Endodermal cell (in vitro differentiated cells): ENCODE measurements at regions not wholly inside any gene's neighbourhood (a gene's known extent, or its start where the extent isn't known, plus 50 kb on each side); places are given as distances from the start of the nearest gene placed in this dataset.
A peak's percentile ranks its signal among the peaks of the same experiment; 100 is the strongest.

ENCODE experiments used
- DNase-seq: peaks from one replicate; pipeline ENCODE4 v3.0.0-alpha.2; 2017
- H3K27ac ChIP-seq: 2 replicates; pipeline ENCODE4 v1.5.1; 2013; ENCODE audit warnings: mild to moderate bottlenecking, low read depth, low read length, moderate library complexity
- H3K27me3 ChIP-seq: 2 replicates; pipeline ENCODE4 v1.6.1; 2013; ENCODE audit warnings: mild to moderate bottlenecking, low read length, moderate library complexity; ENCODE audit not compliant: insufficient read depth, control insufficient read depth, poor library complexity, severe bottlenecking
- H3K36me3 ChIP-seq: 2 replicates; pipeline ENCODE4 v1.7.0; 2013; ENCODE audit warnings: mild to moderate bottlenecking, low read length, moderate library complexity; ENCODE audit not compliant: control insufficient read depth, insufficient read depth
- H3K4me1 ChIP-seq: one replicate; pipeline ENCODE4 v1.7.0; 2013; ENCODE audit warnings: low read length; ENCODE audit not compliant: control insufficient read depth, insufficient read depth
- H3K4me3 ChIP-seq: 2 replicates; pipeline ENCODE4 v1.5.1; 2013; ENCODE audit warnings: mild to moderate bottlenecking, low read length, moderate library complexity
- H3K9ac ChIP-seq: 2 replicates; pipeline ENCODE4 v1.6.1; 2013; ENCODE audit warnings: mild to moderate bottlenecking, low read length, moderate library complexity; ENCODE audit not compliant: poor library complexity, severe bottlenecking; ENCODE audit errors: extremely low read depth
- H3K9me3 ChIP-seq: 2 replicates; pipeline ENCODE4 v1.6.1; 2013; ENCODE audit warnings: mild to moderate bottlenecking, low read length, moderate library complexity; ENCODE audit not compliant: control insufficient read depth
- H3K27ac Mint-ChIP-seq: 2 replicates; pipeline ENCODE4 v1.8.0; 2020; ENCODE audit warnings: mixed read lengths
- H3K27me3 Mint-ChIP-seq: 2 replicates; pipeline ENCODE4 v1.8.0; 2021; ENCODE audit warnings: mild to moderate bottlenecking, mixed read lengths; ENCODE audit not compliant: insufficient read depth
- H3K36me3 Mint-ChIP-seq: 2 replicates; pipeline ENCODE4 v1.8.0; 2020; ENCODE audit warnings: low read depth, mixed read lengths
- H3K4me1 Mint-ChIP-seq: 2 replicates; pipeline ENCODE4 v1.8.0; 2020; ENCODE audit warnings: mixed read lengths
- H3K4me3 Mint-ChIP-seq: 2 replicates; pipeline ENCODE4 v1.8.0; 2020; ENCODE audit warnings: mild to moderate bottlenecking, moderate library complexity, mixed read lengths
- H3K9me3 Mint-ChIP-seq: 2 replicates; pipeline ENCODE4 v1.8.0; 2020; ENCODE audit warnings: mild to moderate bottlenecking, mixed read lengths
- WGBS, 2 experiments: methylation state at CpG; one replicate each; pipeline versions ENCODE4 v1.1.5 to v1.1.7; 2013; ENCODE audit warnings: missing lambda C conversion rate in 2 of 2, mixed read lengths in 1 of 2; ENCODE audit not compliant: insufficient coverage in 1 of 2, insufficient read length in 1 of 2; 5-methylcytosine and 5-hydroxymethylcytosine counted together
- TF ChIP-seq, protein P1 (sequence below): fragments of 200-600 bp; sonication (generic); conservative IDR thresholded peaks from 2 replicates; pipeline ENCODE4 v1.5.0; 2021; ENCODE audit warnings: antibody characterized with exemption, mild to moderate bottlenecking

DNA sequence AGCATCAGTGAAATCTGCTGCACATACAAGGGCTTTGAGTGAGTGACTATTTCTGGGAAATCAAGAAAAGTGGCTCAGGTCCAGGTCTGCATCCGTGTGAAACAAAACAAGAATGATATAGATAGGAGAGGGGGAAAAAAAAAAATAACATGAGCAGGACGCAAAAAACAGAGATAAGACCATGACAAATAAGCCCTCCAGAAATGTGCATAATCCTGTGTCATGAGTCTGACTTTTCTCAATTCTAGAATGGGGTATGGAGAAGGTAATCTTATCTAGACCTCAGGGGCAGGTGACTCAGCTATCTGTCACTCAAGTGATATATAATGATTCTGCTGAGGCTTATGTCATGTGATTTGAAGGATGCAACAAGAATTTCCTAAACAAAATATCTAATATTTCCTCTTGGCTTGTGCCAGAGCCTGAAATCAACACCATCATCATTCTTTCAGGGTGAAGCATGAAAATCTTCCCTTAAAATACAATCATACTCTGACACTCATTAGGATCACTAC lies 250.0 kb downstream of the PHLDA1 start:
- Mint-ChIP-seq H3K4me1 (peaks cover 19% of the 10 kb centered on the region), H3K27ac (no peak overlapping the region)

DNA sequence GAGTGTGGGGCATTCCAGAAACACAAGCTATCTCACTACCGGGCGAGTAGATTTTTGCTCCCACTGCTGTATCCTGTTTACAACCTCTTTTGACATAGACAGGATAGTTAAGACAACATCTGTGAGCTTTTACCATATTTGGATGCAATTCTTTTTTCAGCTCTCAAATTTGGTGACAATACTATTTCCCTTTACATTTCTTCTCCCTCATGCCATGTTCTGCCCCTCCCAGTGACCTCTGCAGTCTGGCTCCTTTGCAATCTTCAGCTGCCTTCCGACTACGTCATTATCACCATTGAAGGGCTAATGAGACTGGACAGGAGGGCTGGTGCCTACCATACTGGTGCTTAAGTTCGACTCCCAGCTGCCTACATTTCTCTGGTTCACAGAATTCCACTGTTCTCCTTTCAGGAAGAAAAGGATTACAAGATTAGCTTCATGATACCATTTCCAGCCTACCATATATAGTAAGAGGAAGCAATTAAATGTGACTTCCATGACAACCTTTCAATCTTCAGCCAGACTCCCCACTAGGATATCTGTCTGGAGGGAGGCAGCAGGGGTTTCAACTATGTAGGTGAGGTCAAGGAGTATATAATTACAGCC lies 251.6 kb downstream of the PHLDA1 start:
- H3K4me3 ChIP-seq: peak overlapping the region; percentile 47
- H3K36me3 ChIP-seq: no peaks in the 10 kb centered on the region
- H3K27me3 ChIP-seq: no peaks in the 10 kb centered on the region
- H3K4me1 ChIP-seq: peaks cover 5% of the 10 kb centered on the region
- WGBS, 2 experiments: 73 to 88% methylated on average over 4 to 5 of the region's 5 CpGs
- TF ChIP-seq, protein P1, sequence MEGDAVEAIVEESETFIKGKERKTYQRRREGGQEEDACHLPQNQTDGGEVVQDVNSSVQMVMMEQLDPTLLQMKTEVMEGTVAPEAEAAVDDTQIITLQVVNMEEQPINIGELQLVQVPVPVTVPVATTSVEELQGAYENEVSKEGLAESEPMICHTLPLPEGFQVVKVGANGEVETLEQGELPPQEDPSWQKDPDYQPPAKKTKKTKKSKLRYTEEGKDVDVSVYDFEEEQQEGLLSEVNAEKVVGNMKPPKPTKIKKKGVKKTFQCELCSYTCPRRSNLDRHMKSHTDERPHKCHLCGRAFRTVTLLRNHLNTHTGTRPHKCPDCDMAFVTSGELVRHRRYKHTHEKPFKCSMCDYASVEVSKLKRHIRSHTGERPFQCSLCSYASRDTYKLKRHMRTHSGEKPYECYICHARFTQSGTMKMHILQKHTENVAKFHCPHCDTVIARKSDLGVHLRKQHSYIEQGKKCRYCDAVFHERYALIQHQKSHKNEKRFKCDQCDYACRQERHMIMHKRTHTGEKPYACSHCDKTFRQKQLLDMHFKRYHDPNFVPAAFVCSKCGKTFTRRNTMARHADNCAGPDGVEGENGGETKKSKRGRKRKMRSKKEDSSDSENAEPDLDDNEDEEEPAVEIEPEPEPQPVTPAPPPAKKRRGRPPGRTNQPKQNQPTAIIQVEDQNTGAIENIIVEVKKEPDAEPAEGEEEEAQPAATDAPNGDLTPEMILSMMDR: no peak
- H3K4me3 Mint-ChIP-seq: no peak overlapping the region
- H3K27me3 Mint-ChIP-seq: peaks cover 2% of the 10 kb centered on the region
- H3K27ac ChIP-seq: no peak overlapping the region
- no peak overlapping the region for H3K9ac ChIP-seq
- DNase-seq: no peak
- H3K9me3 Mint-ChIP-seq: peaks cover 9% of the 10 kb centered on the region
- H3K9me3 ChIP-seq: peaks cover 13% of the 10 kb centered on the region
- peaks cover 19% of the 10 kb centered on the region for H3K4me1 Mint-ChIP-seq
- no peaks in the 10 kb centered on the region for H3K36me3 Mint-ChIP-seq
- H3K27ac Mint-ChIP-seq: no peak overlapping the region

More for the DNA sequence above, 250.0 kb downstream of the PHLDA1 start:
- DNase-seq: no peak
- H3K36me3 ChIP-seq: no peaks in the 10 kb centered on the region
- H3K4me1 ChIP-seq: no peaks in the 10 kb centered on the region
- peaks cover 9% of the 10 kb centered on the region for H3K9me3 Mint-ChIP-seq
- H3K9me3 ChIP-seq: peaks cover 13% of the 10 kb centered on the region
- no peaks in the 10 kb centered on the region for H3K36me3 Mint-ChIP-seq
- no peaks in the 10 kb centered on the region for H3K27me3 ChIP-seq
- no peak overlapping the region for H3K27ac ChIP-seq
- H3K4me3 ChIP-seq: peak overlapping the region; percentile 47
- 94% methylated on average over 2 of the region's 2 CpGs for WGBS, 2 experiments
- H3K27me3 Mint-ChIP-seq: peaks cover 2% of the 10 kb centered on the region
- H3K4me3 Mint-ChIP-seq: no peak overlapping the region
- H3K9ac ChIP-seq: no peak overlapping the region
- TF ChIP-seq, protein P1: no peak

DNA sequence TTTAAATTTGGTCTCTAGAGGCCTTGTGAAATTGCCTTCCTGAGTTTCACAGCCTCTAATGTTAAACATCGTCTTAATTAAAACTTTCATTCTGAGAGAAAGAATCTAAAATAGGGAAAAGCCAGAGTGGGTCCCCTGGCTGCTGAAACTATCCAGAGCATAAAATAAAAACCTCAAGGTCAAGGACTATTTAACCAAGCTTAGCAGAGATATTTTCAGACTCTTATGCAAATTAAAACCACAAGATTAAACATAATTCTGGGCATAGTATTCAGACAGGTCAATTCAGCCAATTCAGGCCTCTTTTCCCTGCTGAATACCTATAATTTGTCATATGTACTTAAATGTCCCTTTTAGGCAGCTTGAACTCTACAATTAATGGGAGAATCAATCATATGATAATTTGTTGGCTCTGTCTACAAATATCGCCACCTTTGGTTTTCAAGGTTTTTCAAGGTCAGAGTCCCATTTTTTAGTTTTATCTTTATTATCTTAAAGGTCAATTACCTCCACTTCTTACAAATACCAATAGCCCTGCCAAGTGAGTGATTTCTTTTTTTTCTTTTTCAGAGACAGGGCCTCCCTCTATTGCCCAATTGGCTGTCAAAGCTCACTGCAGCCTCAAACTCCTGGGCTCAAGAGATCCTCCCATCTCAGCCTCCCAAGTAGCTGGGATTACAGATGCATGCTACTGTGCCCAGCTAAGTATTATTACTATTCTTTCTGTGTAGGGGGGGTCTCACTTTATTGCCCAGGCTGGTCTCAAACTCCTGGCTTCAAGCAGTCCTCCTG lies 257.1 kb downstream of the PHLDA1 start:
- no peaks in the 10 kb centered on the region for H3K9me3 Mint-ChIP-seq
- H3K4me3 Mint-ChIP-seq: no peak overlapping the region
- no peak overlapping the region for H3K27ac ChIP-seq
- H3K36me3 Mint-ChIP-seq: no peaks in the 10 kb centered on the region
- WGBS, 2 experiments: 95 to 97% methylated on average over 2 of the region's 2 CpGs
- no peaks in the 10 kb centered on the region for H3K27me3 ChIP-seq
- no peaks in the 10 kb centered on the region for H3K36me3 ChIP-seq
- H3K4me3 ChIP-seq: no peak overlapping the region
- H3K27ac Mint-ChIP-seq: no peak overlapping the region
- no peaks in the 10 kb centered on the region for H3K9me3 ChIP-seq
- H3K27me3 Mint-ChIP-seq: no peaks in the 10 kb centered on the region
- H3K9ac ChIP-seq: no peak overlapping the region
- H3K4me1 ChIP-seq: peaks cover 5% of the 10 kb centered on the region
- TF ChIP-seq, protein P1: no peak
- no peak for DNase-seq
- H3K4me1 Mint-ChIP-seq: peaks cover 7% of the 10 kb centered on the region
